SU-DHL-6 (cell line): ENCODE measurements at regions not wholly inside any gene's neighbourhood (a gene's known extent, or its start where the extent isn't known, plus 50 kb on each side); places are given as distances from the start of the nearest gene placed in this dataset.
"Not testable (repeated sequence)": the region's sequence is repeated elsewhere in the genome, so short reads cannot be mapped to it uniquely, and the experiment has no call there.

ENCODE experiments used
- H2AFZ ChIP-seq: fragments of 200-600 bp; sonication (generic); 2 replicates; pipeline ENCODE4 v1.6.1; 2014; ENCODE audit warnings: low read depth, mild to moderate bottlenecking, moderate library complexity, mixed read lengths, antibody characterized with exemption, low read length; ENCODE audit not compliant: severe bottlenecking
- H3F3A ChIP-seq: fragments of 200-600 bp; shearing (Covaris generic); 2 replicates; pipeline ENCODE4 v1.6.0; 2016; ENCODE audit warnings: antibody characterized with exemption, mild to moderate bottlenecking; ENCODE audit not compliant: insufficient read depth
- H3K27ac ChIP-seq: fragments of 200-600 bp; sonication (generic); 2 replicates; pipeline ENCODE4 v1.5.1; 2016; ENCODE audit warnings: low read depth, mild to moderate bottlenecking, low read length, moderate library complexity, mixed read lengths
- H3K27me3 ChIP-seq: fragments of 200-600 bp; sonication (generic), shearing (Covaris generic); 2 replicates; pipeline ENCODE4 v1.6.0; 2014; ENCODE audit warnings: mild to moderate bottlenecking, low read length
- H3K36me3 ChIP-seq: fragments of 200-600 bp; sonication (generic); 2 replicates; pipeline ENCODE4 v1.6.1; 2014; ENCODE audit warnings: mild to moderate bottlenecking, low read length, mixed read lengths
- H3K4me2 ChIP-seq: fragments of 300-600, 200-600 bp; shearing (Covaris generic), sonication (generic); 2 replicates; pipeline ENCODE4 v1.6.0; 2014; ENCODE audit warnings: low read length, low read depth, mild to moderate bottlenecking; ENCODE audit not compliant: poor library complexity, severe bottlenecking
- H3K4me3 ChIP-seq: fragments of 200-600 bp; sonication (generic); 2 replicates; pipeline ENCODE4 v1.5.1; 2014; ENCODE audit warnings: antibody characterized with exemption, low read length, mild to moderate bottlenecking, mixed read lengths; ENCODE audit not compliant: insufficient read depth, poor library complexity, severe bottlenecking
- H3K79me2 ChIP-seq: fragments of 200-600 bp; sonication (generic); 2 replicates; pipeline ENCODE4 v1.6.1; 2014; ENCODE audit warnings: mild to moderate bottlenecking, low read length, moderate library complexity; ENCODE audit not compliant: insufficient read depth
- H3K9ac ChIP-seq: fragments of 200-600 bp; sonication (generic); 2 replicates; pipeline ENCODE4 v1.7.0; 2014; ENCODE audit warnings: mild to moderate bottlenecking, low read length
- H3K9me2 ChIP-seq: fragments of 200-600 bp; sonication (generic); replicated peaks from 2 replicates; pipeline ENCODE4 v1.6.1; 2014; ENCODE audit warnings: low read length; ENCODE audit not compliant: insufficient read depth
- H3K9me3 ChIP-seq: fragments of 200-600 bp; sonication (generic); 2 replicates; pipeline ENCODE4 v1.6.1; 2014; ENCODE audit warnings: low read length, mixed read lengths; ENCODE audit not compliant: insufficient read depth
- H4K20me1 ChIP-seq: fragments of 200-600 bp; sonication (generic); 2 replicates; pipeline ENCODE4 v1.6.1; 2014; ENCODE audit warnings: low read depth, mild to moderate bottlenecking, antibody characterized with exemption, low read length, moderate library complexity, mixed read lengths
- EZH2phosphoT487 ChIP-seq: fragments of 200-600 bp; sonication (generic), shearing (Covaris generic); conservative IDR thresholded peaks from 2 replicates; pipeline ENCODE4 v1.6.1; 2018; ENCODE audit warnings: mild to moderate bottlenecking, antibody characterized with exemption, low read length, moderate library complexity, mixed read lengths
- TF ChIP-seq, protein P1 (sequence below): fragments of 200-600 bp; sonication (generic); IDR thresholded peaks from one replicate; pipeline ENCODE4 v1.5.1; 2017; ENCODE audit warnings: antibody characterized with exemption, mild to moderate bottlenecking, low read length, moderate library complexity; ENCODE audit not compliant: insufficient read depth, poor library complexity, severe bottlenecking

GRCh38 chr6:4636191-4636880 is 139.9 kb upstream of the CDYL start:
- H3K4me3 ChIP-seq: no peak overlapping the region
- H3K79me2 ChIP-seq: no peaks in the 10 kb centered on the region
- H2AFZ ChIP-seq: no peak overlapping the region
- H3K9ac ChIP-seq: no peak overlapping the region
- H3K27ac ChIP-seq: no peak overlapping the region
- H3F3A ChIP-seq: no peaks in the 10 kb centered on the region
- H3K9me2 ChIP-seq: no peaks in the 10 kb centered on the region
- no peaks in the 10 kb centered on the region for H4K20me1 ChIP-seq
- H3K4me2 ChIP-seq: no peak overlapping the region
- no peaks in the 10 kb centered on the region for H3K9me3 ChIP-seq
- TF ChIP-seq EZH2phosphoT487: no peak
- TF ChIP-seq, protein P1, sequence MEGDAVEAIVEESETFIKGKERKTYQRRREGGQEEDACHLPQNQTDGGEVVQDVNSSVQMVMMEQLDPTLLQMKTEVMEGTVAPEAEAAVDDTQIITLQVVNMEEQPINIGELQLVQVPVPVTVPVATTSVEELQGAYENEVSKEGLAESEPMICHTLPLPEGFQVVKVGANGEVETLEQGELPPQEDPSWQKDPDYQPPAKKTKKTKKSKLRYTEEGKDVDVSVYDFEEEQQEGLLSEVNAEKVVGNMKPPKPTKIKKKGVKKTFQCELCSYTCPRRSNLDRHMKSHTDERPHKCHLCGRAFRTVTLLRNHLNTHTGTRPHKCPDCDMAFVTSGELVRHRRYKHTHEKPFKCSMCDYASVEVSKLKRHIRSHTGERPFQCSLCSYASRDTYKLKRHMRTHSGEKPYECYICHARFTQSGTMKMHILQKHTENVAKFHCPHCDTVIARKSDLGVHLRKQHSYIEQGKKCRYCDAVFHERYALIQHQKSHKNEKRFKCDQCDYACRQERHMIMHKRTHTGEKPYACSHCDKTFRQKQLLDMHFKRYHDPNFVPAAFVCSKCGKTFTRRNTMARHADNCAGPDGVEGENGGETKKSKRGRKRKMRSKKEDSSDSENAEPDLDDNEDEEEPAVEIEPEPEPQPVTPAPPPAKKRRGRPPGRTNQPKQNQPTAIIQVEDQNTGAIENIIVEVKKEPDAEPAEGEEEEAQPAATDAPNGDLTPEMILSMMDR: no peak
- H3K27me3 ChIP-seq: no peaks in the 10 kb centered on the region
- no peaks in the 10 kb centered on the region for H3K36me3 ChIP-seq

DNA sequence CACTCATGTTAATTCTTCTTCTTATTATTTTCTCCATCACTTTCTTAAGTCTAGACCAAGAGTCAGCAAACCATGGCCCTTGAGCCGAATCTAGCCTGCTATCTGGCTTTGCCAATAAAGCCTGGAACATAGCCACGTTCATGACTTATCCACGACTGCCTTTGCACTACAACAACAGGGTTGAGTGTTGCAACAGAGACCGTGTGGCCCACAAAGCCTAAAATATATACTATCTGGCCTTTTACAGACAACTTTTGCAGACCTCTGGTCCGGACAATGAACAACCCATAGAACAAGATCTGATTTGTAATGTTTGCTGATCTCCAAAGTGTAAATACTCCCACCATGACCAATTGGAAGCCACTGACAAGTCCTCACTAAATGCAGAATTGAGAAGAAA is 140.5 kb upstream of the CDYL start:
- Histone ChIP-seq H3K9me3 (no peaks in the 10 kb centered on the region), H2AFZ (no peak overlapping the region), H3F3A (no peaks in the 10 kb centered on the region), H3K36me3 (no peaks in the 10 kb centered on the region), H3K27ac (no peak overlapping the region), H3K79me2 (no peaks in the 10 kb centered on the region), H3K9me2 (no peaks in the 10 kb centered on the region), H3K4me2 (no peak overlapping the region), H4K20me1 (no peaks in the 10 kb centered on the region), H3K4me3 (no peak overlapping the region), H3K9ac (no peak overlapping the region), H3K27me3 (no peaks in the 10 kb centered on the region)
- no peak for TF ChIP-seq EZH2phosphoT487
- TF ChIP-seq, protein P1: no peak

DNA sequence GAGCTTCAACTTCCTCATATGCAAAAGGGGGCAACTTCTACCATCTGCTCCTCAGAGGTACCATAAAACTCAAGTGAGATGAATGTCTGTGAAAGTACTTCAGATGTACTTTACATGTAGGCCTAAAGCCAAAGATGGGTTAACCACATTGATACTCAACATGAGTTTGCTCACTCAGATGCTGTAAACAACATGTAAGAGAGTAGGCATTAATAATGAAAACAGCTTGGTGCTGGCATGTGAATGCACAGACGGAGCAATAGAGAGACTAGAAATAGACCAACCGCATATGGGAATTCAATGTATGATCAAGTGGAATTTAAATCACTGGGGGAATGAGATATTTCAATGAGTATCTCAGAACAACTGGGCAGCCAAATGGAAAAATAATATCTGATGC is 143.8 kb upstream of the CDYL start:
- Histone ChIP-seq H3K4me2 (no peak overlapping the region), H3K9me2 (no peaks in the 10 kb centered on the region), H3K79me2 (no peaks in the 10 kb centered on the region), H3K9me3 (peaks cover 11% of the 10 kb centered on the region; the same call in 1 of the 2 replicates), H2AFZ (no peak overlapping the region), H3K27ac (no peak overlapping the region), H3F3A (no peaks in the 10 kb centered on the region), H4K20me1 (no peaks in the 10 kb centered on the region), H3K4me3 (no peak overlapping the region), H3K9ac (no peak overlapping the region), H3K27me3 (no peaks in the 10 kb centered on the region), H3K36me3 (no peaks in the 10 kb centered on the region)
- no peak for TF ChIP-seq EZH2phosphoT487
- TF ChIP-seq, protein P1: no peak

GRCh38 chr6:4629789-4630188 is 146.4 kb upstream of the CDYL start:
- not testable (repeated sequence) for H3K4me3 ChIP-seq, H4K20me1 ChIP-seq, H2AFZ ChIP-seq, H3K4me2 ChIP-seq, H3K79me2 ChIP-seq, H3K9me2 ChIP-seq, H3K27me3 ChIP-seq, H3K36me3 ChIP-seq, H3F3A ChIP-seq, H3K9ac ChIP-seq, H3K27ac ChIP-seq
- peaks cover 17% of the 10 kb centered on the region; the same call in 1 of the 2 replicates for H3K9me3 ChIP-seq
